T-helper 9 cell (primary cell): ENCODE measurements at regions not wholly inside any gene's neighbourhood (a gene's known extent, or its start where the extent isn't known, plus 50 kb on each side); places are given as distances from the start of the nearest gene placed in this dataset.
A peak's percentile ranks its signal among the peaks of the same experiment; 100 is the strongest.
"Not testable (repeated sequence)": the region's sequence is repeated elsewhere in the genome, so short reads cannot be mapped to it uniquely, and the experiment has no call there.

ENCODE experiments used
- DNase-seq: peaks from one replicate; pipeline ENCODE4 v3.0.0-alpha.2; 2020

DNA sequence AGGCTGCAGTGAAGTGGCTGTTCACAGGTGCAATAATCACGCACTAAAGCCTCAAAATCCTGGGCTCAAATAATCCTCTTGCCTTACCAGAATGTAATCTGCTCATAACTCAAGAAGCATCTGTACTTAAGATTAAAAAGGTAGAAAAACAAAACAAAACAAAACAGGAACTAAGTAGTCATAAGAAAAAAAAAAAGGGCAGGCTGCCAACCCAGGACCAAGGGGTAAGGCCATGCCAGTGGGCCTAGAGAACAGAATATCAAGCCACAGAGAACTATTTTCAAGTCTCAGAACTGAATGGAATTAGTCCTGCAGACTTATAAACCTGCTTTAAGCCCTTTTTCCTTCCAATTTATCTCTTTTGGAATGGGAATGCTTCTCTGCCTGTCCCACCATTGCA is 64.8 kb upstream of the TBC1D3K start:
- no peak for DNase-seq

DNA sequence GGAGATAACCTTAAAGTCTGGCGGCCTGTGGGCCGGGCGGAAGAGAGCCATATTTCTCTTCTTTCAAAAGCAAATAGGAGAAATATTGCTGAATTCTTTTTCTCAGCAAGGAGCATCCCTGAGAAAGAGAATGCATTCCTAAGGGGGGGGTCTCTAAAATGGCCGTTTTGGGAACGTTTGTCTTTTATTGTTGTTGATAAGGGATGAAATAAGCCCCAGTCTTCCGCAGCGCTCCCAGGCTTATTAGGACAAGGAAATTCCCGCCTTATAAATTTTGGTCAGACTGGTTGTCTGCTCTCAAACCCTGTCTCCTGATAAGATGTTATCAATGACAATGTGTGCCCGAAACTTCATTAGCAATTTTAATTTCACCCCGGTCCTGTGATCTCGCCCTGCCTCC is 65.8 kb upstream of the TBC1D3K start:
- DNase-seq, result not testable (repeated sequence)

DNA sequence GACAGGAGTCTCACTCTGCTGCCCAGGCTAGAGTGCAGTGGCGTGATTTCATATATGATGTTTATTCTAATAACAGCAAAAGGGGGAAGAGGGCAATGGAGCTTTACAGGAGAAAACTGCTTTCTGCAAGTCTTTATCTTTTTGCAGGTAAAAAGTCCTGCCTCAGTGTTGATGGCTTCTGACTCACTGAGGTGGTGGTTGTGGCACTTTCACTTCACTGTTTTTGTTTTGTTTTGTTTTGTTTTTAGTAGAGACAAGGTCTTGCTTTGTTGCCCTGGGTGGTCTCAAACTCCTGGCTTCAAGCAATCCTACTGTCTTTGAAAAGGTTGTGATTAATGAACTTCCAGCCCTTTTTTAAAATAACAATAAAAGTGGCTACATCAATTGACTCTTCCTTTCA is 68.0 kb upstream of the TBC1D3K start:
- DNase-seq, result no peak

DNA sequence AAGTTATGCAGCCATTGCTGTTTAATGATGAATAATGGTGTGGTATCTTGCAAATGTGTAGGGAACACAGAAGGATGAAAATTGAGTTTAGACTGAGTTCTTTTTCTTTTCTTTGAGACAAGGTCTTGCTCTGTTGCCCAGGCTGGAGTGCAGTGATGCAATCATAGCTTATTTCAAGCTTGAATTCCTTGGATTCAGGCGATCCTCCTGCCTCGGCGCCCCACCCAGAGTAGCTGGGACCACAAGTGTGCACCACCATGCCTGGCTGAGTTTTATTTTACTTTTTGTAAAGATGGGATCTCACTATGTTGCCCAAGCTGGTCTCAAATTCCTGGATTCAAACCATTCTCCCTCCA is 74.6 kb upstream of the TBC1D3K start:
- DNase-seq, result no peak

DNA sequence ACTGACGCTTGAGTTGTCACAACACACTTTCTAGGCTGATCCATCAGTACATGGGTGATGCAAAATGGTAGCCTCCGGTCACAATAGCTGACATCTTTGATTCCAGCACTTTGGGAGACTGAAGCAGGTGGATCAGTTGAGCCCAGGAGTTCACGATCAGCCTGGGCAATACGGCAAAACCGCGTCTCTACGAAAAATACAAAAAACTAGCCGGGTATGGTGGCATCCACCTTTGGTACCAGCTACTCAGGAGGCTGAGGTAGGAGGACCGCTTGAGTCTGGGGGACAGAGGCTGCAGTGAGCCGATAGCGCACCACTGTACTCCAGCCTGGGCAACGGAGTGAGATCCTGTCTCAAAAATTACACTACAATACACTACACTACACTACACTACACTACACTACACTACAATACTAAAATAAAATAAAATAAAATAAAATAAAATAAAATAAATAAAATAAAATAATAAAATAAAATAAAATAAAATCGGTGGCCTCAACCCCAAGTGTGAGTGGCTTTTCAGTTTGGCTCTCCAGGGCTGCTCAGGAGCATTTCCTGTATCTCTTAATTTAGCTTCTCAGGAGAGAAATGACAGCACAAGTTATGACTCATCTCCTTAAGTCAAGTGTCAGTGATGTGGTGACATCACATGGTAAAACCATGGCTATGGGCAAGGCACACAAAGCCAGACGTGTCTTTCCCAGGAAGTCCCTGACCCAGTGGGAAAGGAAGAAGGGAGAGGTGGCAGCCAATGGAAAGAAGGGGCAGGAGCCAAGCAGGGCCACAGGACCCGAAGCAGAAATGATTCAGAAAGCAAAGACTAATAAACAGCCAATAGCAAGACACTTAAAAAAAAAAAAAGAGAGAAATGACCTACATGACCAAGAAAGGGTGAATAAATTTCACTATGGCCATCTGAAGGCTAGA is 75.3 kb upstream of the TBC1D3K start:
- no peak for DNase-seq

DNA sequence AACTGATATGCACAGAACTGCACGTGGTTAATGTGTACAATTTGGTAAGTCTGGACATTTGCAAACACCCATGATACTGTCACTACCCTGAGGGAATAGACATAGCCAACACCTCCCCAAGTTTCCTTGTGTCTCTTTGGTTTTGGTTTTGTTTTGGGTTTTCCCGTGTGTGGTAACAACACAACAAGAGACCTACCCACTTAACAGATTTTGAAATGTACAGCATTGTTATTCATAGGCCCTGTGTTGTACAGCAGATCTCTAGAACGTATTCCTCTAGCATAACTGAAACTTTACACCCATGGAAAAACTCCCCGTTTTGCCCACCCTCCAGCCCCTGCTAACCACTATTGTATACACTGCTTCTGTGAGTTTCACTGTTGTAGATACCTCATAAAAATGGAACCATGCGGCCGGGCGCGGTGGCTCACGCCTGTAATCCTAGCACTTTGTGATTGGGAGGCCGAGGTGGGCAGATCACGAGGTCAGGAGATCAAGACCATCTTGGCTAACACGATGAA is 76.3 kb upstream of the TBC1D3K start:
- DNase-seq, result no peak

DNA sequence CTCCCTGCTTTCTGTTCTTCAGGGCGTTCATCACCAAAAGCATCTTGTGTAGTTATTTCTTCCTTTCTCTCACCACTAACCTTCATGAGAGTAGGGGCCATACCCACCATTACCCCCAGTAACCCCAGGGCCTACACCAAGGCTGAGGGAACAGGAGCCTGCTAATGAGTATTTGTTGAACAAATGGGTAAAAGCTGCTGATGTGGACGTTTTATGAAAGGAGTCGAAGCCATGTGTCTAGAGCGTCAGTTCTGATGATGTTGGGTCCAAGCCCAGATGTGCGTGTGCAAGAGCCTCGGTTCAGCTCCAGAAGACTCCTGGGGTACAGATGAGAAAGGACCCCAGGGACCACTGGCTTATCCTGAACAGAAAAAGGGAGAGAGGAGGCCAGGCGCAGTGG is 77.1 kb upstream of the TBC1D3K start:
- DNase-seq, result no peak

DNA sequence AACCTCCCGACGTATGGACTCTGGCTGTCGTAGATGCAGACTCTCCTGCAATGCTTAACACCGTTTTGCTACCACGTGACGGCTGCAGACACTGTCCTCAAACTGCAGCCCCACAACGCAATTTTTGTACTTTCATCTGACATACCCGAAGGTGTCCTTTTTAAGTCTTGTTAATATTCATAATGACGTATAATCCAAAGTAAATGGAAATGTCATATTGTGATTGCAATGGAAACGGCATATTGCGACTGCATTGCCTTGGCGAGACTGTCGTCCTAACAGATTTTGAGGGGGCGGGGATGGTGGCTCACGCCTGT is 79.3 kb upstream of the TBC1D3K start:
- DNase-seq, result no peak

DNA sequence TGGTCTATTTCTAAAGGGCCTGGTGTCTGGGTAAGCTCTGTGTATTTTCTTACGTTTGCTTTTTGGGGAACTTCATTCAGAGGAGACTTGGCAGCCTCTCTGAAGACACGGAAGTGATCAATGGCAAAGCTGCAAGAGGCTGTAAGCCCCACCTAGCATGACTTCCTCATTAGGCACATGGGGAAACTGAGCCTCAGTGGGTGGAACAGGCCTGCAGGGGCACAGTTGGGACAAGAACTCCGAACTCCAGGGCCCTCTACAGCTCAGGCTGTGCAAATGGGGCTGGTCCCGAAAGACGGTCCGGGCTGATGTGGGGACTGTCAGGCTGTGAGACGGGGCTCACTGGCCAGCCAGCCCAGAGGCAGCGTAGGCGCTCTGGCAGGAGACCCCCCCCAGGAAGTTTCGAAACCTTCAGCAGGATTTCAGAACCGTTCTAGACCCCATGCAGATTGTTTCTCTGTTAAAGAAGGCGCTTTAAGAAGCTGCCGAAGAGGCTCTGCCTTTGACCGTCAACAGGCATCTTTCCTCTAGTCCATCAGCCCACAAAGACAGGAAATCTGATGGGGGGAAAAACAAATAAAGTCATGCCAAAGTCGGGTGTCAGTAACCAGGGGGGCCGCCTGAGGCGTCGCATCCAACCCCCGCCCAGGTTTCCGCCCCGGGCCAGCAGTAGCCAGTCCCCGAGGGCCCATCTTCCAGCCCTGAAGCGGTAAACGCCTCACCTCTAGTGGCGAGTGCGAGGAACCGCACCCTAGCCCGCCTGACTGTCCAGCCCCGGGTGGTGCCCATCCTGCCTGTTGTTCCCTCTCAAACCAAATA is 79.8 kb upstream of the TBC1D3K start:
- peak; percentile 4 for DNase-seq

DNA sequence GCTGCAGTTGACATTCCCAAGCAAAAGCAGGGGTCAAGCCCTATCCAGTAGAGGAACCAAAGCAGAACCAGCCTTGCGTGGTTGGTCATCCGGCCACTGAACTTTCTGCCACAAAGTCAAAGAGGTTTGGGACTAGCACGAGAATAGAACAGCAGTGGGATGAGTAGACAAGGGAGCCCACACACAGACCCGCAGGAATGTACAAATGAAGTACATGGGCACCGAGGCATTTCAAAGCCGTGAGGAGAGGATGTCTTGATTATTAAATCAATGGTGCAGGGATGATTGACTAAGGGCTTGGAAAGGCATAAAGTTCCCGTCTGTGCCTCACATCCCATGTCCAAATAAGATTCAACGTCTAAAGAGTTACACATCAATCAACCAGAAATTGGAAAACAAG is 81.8 kb upstream of the TBC1D3K start:
- no peak for DNase-seq

DNA sequence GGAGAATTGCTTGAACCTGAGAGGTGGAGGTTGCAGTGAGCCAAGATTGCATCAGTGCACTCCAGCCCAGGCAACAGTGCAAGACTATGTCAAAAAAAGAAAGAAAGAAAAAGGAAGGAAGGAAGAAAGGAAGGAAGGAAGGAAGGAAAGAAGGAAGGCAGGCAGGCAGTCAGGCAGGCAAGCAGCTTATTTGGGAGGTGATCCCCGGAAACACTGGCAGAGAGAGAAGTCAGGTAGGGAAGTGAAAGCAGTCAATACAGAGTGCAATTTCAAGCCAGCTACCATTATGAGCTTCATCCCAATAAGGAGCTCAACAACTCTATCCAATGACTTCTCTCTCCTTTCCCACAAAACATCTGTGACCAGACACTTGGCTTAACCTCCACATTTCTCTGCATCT is 83.0 kb upstream of the TBC1D3K start:
- DNase-seq, result no peak

DNA sequence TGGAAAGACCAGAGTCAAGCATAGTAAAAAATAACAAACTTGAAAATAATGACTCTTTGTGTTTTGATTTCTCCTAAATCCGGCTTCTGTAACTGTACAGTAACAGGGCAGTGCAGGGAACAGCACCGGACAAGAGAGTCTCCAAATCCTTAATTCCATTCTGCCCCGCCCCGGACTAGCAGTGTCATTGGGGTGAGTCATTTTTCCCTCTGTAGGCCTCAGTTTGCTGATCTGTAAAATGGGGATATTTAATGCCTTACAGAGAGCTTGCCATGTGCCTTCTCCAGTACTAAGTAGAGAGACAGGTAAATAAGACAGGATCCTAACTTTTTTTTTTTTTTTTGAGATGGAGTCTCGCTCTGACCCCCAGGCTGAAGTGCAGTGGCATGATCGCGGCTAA is 83.6 kb upstream of the TBC1D3K start:
- no peak for DNase-seq

DNA sequence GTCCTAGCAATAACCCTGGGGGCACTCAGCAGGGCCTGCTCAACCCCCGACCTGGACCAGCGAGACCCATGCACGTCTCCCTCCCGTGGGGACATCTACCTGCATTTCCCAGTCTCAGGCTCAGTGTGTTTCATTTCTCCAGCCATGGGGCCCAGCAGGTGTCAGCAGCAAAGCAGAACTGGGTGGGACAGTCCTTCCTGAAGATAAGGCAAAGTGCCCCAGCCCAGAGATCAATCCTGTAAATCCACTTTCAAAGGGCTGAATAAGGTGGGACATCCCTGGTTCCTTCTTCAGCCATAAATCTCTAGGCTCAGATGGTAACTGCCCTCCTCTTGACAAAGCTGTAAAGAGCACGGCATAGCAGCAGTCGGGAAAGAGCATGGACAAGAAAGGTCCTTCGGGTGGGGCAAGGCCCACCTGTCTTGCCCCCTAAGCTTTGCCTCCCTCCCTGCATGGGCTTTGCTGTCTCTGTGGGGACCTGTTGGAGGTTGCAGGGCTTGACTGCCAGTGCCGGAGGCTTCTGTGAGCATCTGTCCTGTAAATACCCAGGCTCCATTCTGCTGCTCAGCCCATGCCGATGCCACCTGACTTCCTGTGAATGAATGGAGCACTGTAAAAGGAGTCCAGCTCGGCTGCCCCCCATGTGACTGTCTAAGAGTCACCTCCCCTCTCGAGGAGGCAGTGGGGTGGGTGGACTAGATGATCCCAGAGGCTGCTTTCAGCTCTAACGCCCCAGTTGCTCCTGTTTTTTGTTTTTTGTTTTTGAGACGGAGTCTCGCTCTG is 84.8 kb upstream of the TBC1D3K start:
- no peak for DNase-seq

DNA sequence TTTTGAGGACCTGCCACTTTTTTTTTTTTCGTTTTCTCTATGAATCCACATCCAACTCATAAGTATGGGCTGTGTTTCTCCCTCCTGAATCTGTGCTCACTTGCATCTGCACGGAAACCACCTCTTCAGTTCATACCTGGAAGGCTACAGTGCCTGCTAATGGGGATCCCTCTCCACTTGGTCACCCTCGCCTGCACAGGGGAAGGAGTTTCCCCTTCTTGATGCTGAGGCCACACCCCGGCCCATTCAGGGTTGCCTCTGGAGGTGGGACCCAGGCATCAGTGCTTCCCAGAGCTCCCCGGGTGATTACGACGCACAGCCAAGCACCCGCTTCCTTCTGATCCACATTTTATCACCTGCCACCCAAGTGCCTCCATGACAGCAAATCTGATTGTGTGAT is 85.9 kb upstream of the TBC1D3K start:
- DNase-seq, result no peak

DNA sequence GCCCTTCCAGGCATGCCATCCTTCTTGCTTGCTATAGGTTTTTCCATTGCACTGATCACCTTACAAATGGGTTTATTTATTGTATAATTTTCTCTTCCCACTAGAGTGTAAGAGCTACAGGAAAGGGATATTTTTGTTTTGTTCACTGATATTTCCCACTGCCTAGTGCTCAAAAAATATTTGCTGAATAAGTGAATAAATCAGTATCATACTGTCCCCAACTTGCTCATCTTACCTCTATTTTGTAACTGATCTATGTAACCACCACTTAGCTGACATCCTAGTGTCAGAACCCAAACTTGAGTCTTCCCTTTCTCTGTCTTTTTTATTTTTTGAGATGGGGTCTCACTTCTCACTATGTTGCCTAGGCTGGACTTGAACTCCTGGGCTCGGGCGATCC is 87.6 kb upstream of the TBC1D3K start:
- no peak for DNase-seq

DNA sequence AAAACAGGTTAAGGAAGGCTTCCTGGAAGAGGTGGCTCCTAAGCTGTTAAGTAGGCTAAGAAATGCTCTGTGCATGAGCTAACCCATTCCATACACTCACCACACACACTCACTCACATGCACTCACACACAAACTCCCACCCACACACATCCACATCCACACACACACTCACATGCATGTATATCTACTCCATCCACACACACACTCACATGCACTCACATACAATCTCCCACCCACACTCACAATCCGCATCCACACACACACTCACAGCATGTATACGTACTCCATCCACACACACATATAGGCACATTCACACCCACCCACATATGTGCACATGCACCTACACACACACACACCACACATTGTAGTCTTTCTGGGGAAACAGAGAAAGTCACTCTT is 89.3 kb upstream of the HNF1B start:
- no peak for DNase-seq

DNA sequence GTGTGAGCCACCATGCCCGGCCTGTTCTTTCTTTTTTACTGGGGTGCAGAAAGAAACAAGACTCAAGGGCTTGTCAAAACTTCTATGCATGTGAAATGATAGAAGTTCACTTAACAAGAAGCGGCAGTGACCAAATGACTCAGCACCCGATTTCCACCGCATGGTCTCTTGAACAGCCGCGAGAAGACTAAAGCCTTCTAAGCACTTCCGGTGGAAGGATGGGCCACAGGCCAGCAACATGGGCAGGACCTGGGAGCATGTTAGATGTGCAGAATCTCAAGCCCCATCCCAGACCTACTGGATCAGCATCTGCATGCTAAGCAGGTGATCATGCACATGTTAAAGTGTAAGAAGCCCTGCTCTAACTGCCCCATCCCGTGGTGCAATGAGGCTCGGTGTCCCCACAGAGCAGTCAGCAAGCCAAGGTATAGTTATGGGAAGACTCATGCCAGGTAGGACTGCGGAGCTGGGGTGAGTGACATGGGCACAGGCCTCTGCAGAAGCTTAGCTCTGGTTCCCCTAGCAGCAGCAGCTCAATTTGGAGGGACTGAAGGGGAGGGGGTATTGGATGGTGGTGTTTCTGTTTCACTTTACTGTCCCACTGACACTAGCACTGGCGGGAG is 88.5 kb upstream of the HNF1B start:
- DNase-seq, result no peak

DNA sequence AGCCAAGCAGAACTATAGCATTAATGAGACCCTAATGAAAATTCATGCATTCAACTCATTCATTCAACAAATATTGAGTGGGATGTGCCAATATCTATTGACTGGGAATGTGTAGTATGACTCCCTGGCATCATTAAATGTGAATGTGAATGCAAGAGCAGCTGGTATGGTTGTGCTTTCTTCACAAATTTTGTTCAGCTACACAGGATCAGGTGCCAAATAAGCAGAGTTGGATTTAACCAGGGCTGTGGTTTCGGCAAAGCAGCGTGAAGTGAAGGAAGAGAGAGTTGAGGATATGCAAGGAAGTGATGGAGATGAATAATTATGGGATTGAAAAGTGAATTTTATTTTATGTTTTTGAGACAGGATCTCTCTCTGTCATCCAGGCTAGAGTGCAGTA is 87.1 kb upstream of the HNF1B start:
- DNase-seq, result no peak

DNA sequence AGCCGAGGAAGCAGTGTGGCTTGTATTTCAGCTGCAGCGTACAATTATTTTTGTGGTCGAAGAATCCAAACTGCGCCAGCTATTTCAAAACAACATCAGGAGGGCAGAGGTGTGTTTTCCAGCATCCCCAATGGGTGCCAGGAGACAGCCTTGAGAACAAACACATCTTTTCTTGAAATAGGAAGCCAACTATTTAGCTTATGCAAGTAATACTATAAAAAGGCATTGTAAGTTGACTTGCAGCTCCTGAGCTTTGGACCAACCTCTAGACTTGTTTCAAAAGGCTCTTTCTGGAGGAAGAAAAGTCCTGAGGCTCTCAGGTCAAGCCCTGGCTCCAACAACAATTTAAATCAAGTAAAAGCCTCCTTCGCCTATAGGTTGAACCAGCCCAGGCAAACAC is 86.6 kb upstream of the HNF1B start:
- no peak for DNase-seq

DNA sequence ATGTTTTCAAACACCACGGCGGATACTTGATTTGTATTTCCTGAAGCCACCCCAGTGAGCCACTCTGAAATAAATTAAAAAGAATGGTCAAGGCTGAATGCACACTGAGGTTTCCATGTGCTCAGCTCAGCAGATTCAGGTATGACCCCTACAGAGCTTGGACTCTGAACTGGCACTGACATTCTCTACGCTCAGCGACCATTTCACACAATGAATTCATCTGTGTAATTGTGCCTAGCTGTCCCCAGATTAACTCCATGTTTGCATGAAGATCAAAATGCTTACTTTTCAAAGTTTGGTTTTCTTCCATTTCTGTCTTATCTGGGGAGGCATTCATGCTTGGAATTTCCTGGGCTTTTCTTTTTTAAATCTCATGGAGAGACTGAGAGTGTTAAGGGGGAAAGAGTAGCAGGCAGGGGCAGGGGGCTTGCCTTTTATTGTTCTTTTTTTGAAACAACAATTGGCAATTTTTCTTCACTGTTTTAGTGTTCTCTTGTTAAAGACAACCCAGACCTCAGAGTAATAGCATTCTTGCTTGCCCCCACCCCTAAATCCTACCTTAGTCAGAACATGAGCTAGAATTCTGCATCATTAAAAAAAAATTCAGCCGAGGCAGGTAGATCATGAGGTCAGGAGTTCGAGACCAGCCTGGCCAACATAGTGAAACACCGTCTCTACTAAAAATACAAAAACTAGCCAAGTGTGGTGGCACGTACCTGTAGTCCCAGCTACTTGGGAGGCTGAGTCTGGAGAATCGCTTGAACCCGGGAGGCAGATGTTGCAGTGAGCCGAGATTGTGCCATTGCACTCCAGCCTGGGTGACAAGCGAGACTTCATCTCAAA is 85.5 kb upstream of the HNF1B start:
- DNase-seq, result no peak

DNA sequence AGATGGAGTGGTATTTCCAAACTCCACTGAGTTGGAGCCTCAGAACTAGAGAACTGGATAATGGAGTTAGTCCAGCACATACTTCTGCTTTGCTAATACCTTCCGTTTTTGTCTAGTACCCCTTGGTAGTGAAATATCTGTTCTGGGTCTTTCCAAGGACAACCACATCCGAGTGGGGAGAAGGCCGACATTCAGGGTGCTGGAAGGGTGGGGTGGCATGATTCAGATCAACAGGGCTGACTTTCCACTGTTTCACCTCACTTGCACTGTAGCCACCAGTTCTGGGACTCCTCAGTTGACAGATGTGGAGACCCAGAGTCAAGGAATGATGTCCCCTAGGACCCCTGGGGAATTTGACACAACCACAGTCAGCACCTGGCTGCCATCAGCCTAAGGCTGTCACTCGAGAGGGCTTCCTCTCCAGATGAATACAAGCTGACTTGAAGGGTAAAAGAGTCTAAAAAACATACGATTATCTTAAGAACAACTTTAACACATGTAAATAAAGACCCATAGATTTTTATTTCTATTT is 84.8 kb upstream of the HNF1B start:
- no peak for DNase-seq
